ENCODE measurements at regions not wholly inside any gene's neighbourhood (a gene's known extent, or its start where the extent isn't known, plus 50 kb on each side); places are given as distances from the start of the nearest gene placed in this dataset.

DNA sequence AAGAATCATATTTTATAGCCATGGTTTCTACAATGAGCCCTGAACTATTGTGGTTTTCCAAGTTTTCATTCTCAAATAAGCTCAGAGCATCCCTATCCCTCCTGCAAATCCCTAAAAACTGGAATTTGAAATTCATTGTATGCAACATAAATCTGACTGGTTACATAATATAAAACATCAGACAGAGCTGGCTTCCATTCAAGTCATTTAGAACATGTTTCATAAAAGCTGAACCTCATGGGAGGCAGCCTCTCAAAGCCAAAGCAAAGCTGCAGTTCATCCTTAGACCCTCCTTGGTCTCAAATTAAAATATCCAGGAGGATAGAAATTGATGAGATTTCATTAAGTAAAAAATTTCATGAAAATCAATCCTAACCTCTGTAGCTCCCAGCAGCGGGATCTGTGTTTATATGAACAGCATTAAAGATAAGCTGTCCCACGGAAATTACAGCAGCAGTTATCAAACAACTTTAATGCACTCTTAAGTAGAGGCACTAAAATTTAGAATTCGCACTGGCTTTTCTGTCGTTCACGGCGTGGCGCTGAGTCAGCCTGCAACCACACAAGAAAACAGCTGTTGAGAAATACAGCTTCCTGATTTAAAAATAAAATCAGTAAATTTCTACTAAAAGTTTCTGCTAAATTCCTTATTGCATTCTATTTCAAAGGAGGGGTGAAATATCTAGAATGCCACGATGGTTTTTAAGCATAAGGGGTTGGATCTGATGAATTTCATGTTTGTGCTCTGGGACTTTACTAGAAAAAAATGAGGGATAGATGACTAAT lies 99.9 kb upstream of the TIAM1 start:
- H3K9ac ChIP-seq (ENCODE audit: control insufficient read depth, insufficient read depth, low read length): no peak overlapping the region
- FAIRE-seq: no peak
- no peaks in the 10 kb centered on the region for H3K79me2 ChIP-seq (ENCODE audit: control insufficient read depth, insufficient read depth, low read length)
- BruUV-seq (replicated peaks): no TSS peak
- no peaks in the 10 kb centered on the region for H3K36me3 ChIP-seq (ENCODE audit: control insufficient read depth in 2 of 2, insufficient read depth in 2 of 2, low read length in 1 of 2)
- ChIA-PET POLR2A (interaction anchor here (0.6 kb wide), 1 partner anchor 92 kb away, joined by 4 read pairs; no protein-coding TSS in a partner anchor), SMC1A (ENCODE audit: uncharacterized antibody, unreplicated experiment) (interaction anchor here (0.7 to 1.4 kb wide), 10 partner anchors 10 to 135 kb away, joined by 3 to 4 read pairs (median 3); no protein-coding TSS in a partner anchor), CTCF (interaction anchor here (0.6 to 1.2 kb wide), 6 partner anchors 10 to 329 kb away, joined by 3 to 5 read pairs (median 3); no protein-coding TSS in a partner anchor), RAD21 (ENCODE audit: unreplicated experiment) (interaction anchor here (0.7 to 2.3 kb wide), 2 partner anchors 101 to 137 kb away, joined by 3 to 5 read pairs; no protein-coding TSS in a partner anchor)
- 3% methylated on average over 8 of the region's 8 CpGs for WGBS (ENCODE audit: insufficient coverage, insufficient replicate concordance, low lambda C conversion rate, missing lambda C conversion rate)
- H2AFZ ChIP-seq (ENCODE audit: control insufficient read depth, low read depth, low read length): no peak overlapping the region
- in situ Hi-C loops (cut with MboI): no loop called here
- no peaks in the 10 kb centered on the region for H4K20me1 ChIP-seq (ENCODE audit: control insufficient read depth, insufficient read depth)
- no peaks in the 10 kb centered on the region for H3K4me1 ChIP-seq (ENCODE audit: control insufficient read depth, insufficient read depth, low read length)
- ATAC-seq: no peak
- DNase-seq (ENCODE audit: low read depth, low spot score): no peak
- no peak for TF ChIP-seq BRCA1 (IDR thresholded peaks at IDR 0.05; ENCODE audit: low read depth, low read length)
- TF ChIP-seq, protein P1, sequence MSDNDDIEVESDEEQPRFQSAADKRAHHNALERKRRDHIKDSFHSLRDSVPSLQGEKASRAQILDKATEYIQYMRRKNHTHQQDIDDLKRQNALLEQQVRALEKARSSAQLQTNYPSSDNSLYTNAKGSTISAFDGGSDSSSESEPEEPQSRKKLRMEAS (IDR thresholded peaks at IDR 0.05; ENCODE audit: low read depth, low read length): no peak
- TF ChIP-seq RAD21 (IDR thresholded peaks at IDR 0.05; ENCODE audit: insufficient read depth, low read depth, low read length): no peak
- no peak for TF ChIP-seq MYC (IDR thresholded peaks at IDR 0.05; ENCODE audit: insufficient read depth, insufficient read length, insufficient replicate concordance, low read length, severe bottlenecking)
- TF ChIP-seq, protein P2, sequence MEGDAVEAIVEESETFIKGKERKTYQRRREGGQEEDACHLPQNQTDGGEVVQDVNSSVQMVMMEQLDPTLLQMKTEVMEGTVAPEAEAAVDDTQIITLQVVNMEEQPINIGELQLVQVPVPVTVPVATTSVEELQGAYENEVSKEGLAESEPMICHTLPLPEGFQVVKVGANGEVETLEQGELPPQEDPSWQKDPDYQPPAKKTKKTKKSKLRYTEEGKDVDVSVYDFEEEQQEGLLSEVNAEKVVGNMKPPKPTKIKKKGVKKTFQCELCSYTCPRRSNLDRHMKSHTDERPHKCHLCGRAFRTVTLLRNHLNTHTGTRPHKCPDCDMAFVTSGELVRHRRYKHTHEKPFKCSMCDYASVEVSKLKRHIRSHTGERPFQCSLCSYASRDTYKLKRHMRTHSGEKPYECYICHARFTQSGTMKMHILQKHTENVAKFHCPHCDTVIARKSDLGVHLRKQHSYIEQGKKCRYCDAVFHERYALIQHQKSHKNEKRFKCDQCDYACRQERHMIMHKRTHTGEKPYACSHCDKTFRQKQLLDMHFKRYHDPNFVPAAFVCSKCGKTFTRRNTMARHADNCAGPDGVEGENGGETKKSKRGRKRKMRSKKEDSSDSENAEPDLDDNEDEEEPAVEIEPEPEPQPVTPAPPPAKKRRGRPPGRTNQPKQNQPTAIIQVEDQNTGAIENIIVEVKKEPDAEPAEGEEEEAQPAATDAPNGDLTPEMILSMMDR (IDR thresholded peaks at IDR 0.05 in 2 of 3, conservative IDR thresholded peaks at IDR 0.05 in 1 of 3; ENCODE audit: control insufficient read depth in 2 of 3, extremely low read depth in 1 of 3, insufficient read depth in 1 of 3, low read depth in 3 of 3, low read length in 3 of 3): no peak
- TF ChIP-seq, protein P3, sequence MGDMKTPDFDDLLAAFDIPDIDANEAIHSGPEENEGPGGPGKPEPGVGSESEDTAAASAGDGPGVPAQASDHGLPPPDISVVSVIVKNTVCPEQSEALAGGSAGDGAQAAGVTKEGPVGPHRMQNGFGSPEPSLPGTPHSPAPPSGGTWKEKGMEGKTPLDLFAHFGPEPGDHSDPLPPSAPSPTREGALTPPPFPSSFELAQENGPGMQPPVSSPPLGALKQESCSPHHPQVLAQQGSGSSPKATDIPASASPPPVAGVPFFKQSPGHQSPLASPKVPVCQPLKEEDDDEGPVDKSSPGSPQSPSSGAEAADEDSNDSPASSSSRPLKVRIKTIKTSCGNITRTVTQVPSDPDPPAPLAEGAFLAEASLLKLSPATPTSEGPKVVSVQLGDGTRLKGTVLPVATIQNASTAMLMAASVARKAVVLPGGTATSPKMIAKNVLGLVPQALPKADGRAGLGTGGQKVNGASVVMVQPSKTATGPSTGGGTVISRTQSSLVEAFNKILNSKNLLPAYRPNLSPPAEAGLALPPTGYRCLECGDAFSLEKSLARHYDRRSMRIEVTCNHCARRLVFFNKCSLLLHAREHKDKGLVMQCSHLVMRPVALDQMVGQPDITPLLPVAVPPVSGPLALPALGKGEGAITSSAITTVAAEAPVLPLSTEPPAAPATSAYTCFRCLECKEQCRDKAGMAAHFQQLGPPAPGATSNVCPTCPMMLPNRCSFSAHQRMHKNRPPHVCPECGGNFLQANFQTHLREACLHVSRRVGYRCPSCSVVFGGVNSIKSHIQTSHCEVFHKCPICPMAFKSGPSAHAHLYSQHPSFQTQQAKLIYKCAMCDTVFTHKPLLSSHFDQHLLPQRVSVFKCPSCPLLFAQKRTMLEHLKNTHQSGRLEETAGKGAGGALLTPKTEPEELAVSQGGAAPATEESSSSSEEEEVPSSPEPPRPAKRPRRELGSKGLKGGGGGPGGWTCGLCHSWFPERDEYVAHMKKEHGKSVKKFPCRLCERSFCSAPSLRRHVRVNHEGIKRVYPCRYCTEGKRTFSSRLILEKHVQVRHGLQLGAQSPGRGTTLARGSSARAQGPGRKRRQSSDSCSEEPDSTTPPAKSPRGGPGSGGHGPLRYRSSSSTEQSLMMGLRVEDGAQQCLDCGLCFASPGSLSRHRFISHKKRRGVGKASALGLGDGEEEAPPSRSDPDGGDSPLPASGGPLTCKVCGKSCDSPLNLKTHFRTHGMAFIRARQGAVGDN (IDR thresholded peaks at IDR 0.05): no peak
- no peak for TF ChIP-seq BCL11A (IDR thresholded peaks at IDR 0.05; ENCODE audit: low read depth, low read length)
- no peak for TF ChIP-seq LARP7 (IDR thresholded peaks at IDR 0.05)
- no peak for TF ChIP-seq MTA2 (IDR thresholded peaks at IDR 0.05; ENCODE audit: low read depth)
- TF ChIP-seq, protein P4, sequence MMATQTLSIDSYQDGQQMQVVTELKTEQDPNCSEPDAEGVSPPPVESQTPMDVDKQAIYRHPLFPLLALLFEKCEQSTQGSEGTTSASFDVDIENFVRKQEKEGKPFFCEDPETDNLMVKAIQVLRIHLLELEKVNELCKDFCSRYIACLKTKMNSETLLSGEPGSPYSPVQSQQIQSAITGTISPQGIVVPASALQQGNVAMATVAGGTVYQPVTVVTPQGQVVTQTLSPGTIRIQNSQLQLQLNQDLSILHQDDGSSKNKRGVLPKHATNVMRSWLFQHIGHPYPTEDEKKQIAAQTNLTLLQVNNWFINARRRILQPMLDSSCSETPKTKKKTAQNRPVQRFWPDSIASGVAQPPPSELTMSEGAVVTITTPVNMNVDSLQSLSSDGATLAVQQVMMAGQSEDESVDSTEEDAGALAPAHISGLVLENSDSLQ (IDR thresholded peaks at IDR 0.05): no peak
- TF ChIP-seq SMC3 (IDR thresholded peaks at IDR 0.05; ENCODE audit: borderline replicate concordance, low read length): no peak
- no peak for TF ChIP-seq RUNX3 (IDR thresholded peaks at IDR 0.05; ENCODE audit: low read length)
- no peak for TF ChIP-seq FOXM1 (IDR thresholded peaks at IDR 0.05; ENCODE audit: low read depth, low read length)
- no peak for TF ChIP-seq HDGF (IDR thresholded peaks at IDR 0.05)
- TF ChIP-seq RCOR1 (conservative IDR thresholded peaks at IDR 0.05; ENCODE audit: low read depth, low read length): no peak
- no peak overlapping the region for H3K4me3 ChIP-seq
- H3K27me3 ChIP-seq (replicated peaks in 1 of 2; ENCODE audit: control insufficient read depth in 2 of 2, insufficient read depth in 2 of 2, low read length in 1 of 2): no peaks in the 10 kb centered on the region
- H3K4me2 ChIP-seq (ENCODE audit: control insufficient read depth, insufficient read depth): no peak overlapping the region
- H3K9me3 ChIP-seq (replicated peaks; ENCODE audit: control insufficient read depth, insufficient read depth, low read length): no peaks in the 10 kb centered on the region; the same call in 2 of the 3 replicates
- intact Hi-C loops (cut with micrococcal nuclease; ENCODE audit: unreplicated experiment): no loop called here
- no peak overlapping the region for H3K27ac ChIP-seq (ENCODE audit: control insufficient read depth, insufficient read depth)
